Heart right ventricle (tissue), 16 donors: ENCODE measurements at regions not wholly inside any gene's neighbourhood (a gene's known extent, or its start where the extent isn't known, plus 50 kb on each side); places are given as distances from the start of the nearest gene placed in this dataset.
A peak's percentile ranks its signal among the peaks of the same experiment; 100 is the strongest.

Experiments
- ATAC-seq, 8 donors: fragments of 200-7000 bp; cut with Tn5 transposase; one replicate each; pipeline ENCODE4 v1.9.1; 2020; ENCODE audit warnings: mild to moderate bottlenecking in 8 of 8, moderate library complexity in 8 of 8, moderate number of reproducible peaks in 1 of 8
- DNase-seq, 2 donors: peaks; one replicate each; pipeline ENCODE4 v3.0.0-alpha.2; 2020
- H3K27ac ChIP-seq, 10 donors: fragments of 200-600 bp; sonication (generic) in 2 of 10; one replicate each; pipeline versions ENCODE4 v1.5.0 to v1.8.0; 2020 to 2022; ENCODE audit warnings: mild to moderate bottlenecking in 3 of 10
- H3K27me3 ChIP-seq, 7 donors: fragments of 200-600 bp; one replicate each; pipeline ENCODE4 v1.8.0; 2021 to 2022; ENCODE audit warnings: mild to moderate bottlenecking in 2 of 7
- H3K36me3 ChIP-seq, 9 donors: fragments of 200-600 bp; sonication (generic) in 1 of 9; one replicate each; pipeline versions ENCODE4 v1.5.0 to v1.8.0; 2020 to 2022; ENCODE audit warnings: mild to moderate bottlenecking in 2 of 9
- H3K4me1 ChIP-seq, 9 donors: fragments of 200-600 bp; sonication (generic) in 1 of 9; one replicate each; pipeline versions ENCODE4 v1.5.0 to v1.8.0; 2020 to 2022; ENCODE audit warnings: mild to moderate bottlenecking in 4 of 9
- H3K4me3 ChIP-seq, 10 donors: fragments of 200-600 bp; sonication (generic) in 2 of 10; one replicate each; pipeline versions ENCODE4 v1.5.0 to v1.8.0; 2020 to 2022; ENCODE audit warnings: mild to moderate bottlenecking in 7 of 10, moderate library complexity in 2 of 10
- H3K9me3 ChIP-seq, 11 donors: fragments of 200-600 bp in 10 of 11; sonication (generic) in 2 of 11; one replicate each; pipeline versions ENCODE4 v1.5.0 to v1.8.0; 2013 to 2022; ENCODE audit warnings: mild to moderate bottlenecking in 2 of 11, control low read depth in 1 of 11, moderate library complexity in 1 of 11
- WGBS, 2 donors: extraction: QIAGEN DNeasy Blood & Tissue Kit; methylation state at CpG; one replicate each; pipeline ENCODE4 v1.1.7; 2013; ENCODE audit warnings: inconsistent platforms in 1 of 2; 5-methylcytosine and 5-hydroxymethylcytosine counted together
- intact Hi-C, 10 donors: fragments of 100-400 bp; cut with DNase I; formaldehyde crosslinking; loops; one replicate each; pipeline versions ENCODE4 v1.11.1 to v1.14.2; 2022
- TF ChIP-seq, protein P1 (sequence below), 9 donors: fragments of 200-600 bp; sonication (generic) in 2 of 9; IDR thresholded peaks; one replicate each; pipeline versions ENCODE4 v1.5.0 to v1.8.0; 2021 to 2022; ENCODE audit warnings: antibody characterized with exemption in 9 of 9, mild to moderate bottlenecking in 5 of 9, moderate library complexity in 1 of 9
- donor health status: Arrhythmogenic right ventricular cardiomyopathy.
- donor health status: ischemic (EF 13 %, LVEDD 7.1; RV severe dilation, severe dysfunction).
- donor health status: healthy with polysubstance abuse.
- donor health status: DM: no; HTN: yes; CAD: no.
- donor health status: DM: no; HTN: no; CAD: no.
- donor health status: ischemic (EF 25% LVEDD 6.9; RV normal size, moderate dysfunction).
- donor health status: ischemic (EF 25% LVEDD 5.7; RV mildly dilated, moderate dysfunction).
- donor health status: healthy.
- donor health status: DM: yes; HTN: yes; CAD: no.
- donor health status: Ischemic cardiomyopathy.
- donor health status: ischemic (EF 35%, LVEDD 5.7; RV mildly dilated, moderate dysfunction).
- donor health status: nonischemic (EF 11% LVEDD 7.7; RV severe dilation, severe dysfunction).
- donor health status: DM: yes; HTN: yes; CAD: no.
- donor health status: PGD.
- donor health status: ischemic (EF 29% LVEDD 5.4; RV normal size, mild dysfunction).
- donor health status: nonischemic (EF 23%, LVEDD 6.1; RV moderate dilation, normal function).

DNA sequence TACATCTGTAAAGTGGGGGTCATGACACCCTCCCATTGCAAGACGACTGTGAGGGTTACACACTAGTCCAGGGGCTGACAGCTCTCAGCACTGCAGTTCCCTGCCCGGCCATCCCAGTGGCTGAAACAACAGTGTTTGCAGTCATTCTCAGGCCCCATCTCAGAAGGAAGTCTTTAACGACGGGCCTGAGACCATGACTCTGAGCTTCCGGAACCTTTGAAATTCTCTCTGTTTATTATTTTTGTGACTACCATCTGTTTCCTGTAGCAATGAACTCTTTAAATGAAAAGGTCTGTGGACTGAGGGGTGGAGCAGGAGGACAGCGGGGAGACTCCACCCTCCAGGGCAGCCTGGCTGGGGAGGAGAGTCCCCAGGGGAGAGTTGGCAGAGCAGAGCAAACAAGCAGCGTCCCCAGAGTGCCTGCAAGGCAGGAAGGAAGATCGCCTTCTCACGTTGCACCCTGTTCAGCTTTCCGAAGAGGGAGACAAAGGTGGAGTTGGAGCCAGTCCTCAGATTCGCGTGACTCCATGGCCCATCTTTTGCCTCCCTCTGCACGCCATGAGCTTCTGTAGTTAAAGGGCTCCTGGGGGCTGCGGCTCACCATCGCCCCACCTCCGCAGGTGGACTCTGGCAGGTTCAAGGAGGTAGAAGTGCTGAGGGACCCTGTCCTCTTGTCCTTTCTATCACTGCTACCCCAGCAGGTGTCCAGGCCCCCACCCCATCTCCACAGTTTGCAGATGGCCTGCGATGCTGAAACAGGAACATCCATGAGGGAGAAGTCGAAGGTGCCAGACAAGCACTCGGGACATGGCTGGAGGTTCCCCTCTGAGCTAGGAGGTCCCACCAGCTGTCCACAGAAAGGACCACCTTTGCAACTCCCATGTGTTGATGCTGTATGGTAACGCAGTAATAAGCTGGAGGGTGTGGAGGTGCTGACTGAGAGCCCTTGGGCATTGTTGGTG is 525.8 kb upstream of the PROK2 start:
- DNase-seq (peak; percentile 26 to 43), ATAC-seq (peak; percentile 76 to 90 (median 82))
- Histone ChIP-seq H3K4me1 (peaks cover 0 to 23% (median 21%) of the 10 kb centered on the region in 9 donors), H3K4me3 (no peak overlapping the region), H3K27me3 (no peaks in the 10 kb centered on the region), H3K36me3 (no peaks in the 10 kb centered on the region), H3K27ac (peak overlapping the region in 5 of 10 donors; percentile 3 to 71 (median 23)), H3K9me3 (no peaks in the 10 kb centered on the region)
- intact Hi-C loops: loop anchor here in 1 of 10 donors (10.0 kb wide), 1 partner anchor 134 kb away; the partner anchor contains the start of gene RYBP
- TF ChIP-seq, protein P1, sequence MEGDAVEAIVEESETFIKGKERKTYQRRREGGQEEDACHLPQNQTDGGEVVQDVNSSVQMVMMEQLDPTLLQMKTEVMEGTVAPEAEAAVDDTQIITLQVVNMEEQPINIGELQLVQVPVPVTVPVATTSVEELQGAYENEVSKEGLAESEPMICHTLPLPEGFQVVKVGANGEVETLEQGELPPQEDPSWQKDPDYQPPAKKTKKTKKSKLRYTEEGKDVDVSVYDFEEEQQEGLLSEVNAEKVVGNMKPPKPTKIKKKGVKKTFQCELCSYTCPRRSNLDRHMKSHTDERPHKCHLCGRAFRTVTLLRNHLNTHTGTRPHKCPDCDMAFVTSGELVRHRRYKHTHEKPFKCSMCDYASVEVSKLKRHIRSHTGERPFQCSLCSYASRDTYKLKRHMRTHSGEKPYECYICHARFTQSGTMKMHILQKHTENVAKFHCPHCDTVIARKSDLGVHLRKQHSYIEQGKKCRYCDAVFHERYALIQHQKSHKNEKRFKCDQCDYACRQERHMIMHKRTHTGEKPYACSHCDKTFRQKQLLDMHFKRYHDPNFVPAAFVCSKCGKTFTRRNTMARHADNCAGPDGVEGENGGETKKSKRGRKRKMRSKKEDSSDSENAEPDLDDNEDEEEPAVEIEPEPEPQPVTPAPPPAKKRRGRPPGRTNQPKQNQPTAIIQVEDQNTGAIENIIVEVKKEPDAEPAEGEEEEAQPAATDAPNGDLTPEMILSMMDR (IDR thresholded peaks at IDR 0.05): no peak
- 48 to 63% methylated on average over 20 of the region's 20 CpGs for WGBS, 2 donors

DNA sequence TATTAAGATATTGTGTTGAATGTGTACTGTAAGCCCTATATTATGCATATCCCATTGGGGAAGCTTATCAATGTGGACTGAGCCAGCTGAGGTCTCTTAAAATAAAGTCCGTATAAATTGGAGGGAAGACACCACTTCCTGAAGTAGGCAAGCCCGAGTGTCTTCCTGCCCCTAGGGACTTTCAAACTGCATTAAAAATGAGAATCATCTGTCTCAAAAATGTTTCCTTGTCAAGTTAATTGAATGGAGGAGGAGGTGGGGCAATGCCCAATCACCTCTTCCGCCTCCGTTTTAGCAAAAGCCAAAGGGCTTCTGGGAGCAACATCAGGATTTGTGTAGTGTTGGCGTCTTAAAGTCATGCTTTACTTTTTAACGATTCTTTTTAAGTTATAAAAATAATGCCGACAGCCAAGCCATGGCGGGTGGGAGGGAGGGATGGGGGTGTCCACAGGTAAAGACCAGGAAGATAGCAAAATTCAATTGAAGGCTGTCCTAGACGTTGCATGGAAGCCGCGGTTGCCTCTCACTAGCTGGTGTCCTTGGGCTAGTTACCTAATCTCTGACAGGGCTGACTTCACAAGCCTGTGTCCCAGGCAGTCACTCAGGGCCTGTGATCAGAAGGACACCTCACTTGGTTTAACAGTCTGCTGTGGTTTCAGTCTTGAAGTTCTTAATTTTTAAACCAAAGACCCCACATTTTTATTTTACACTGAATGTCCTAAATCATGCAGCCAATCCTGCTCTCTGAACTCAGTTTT is 524.9 kb upstream of the PROK2 start:
- H3K27ac ChIP-seq: peak overlapping the region in 5 of 10 donors; percentile 3 to 71 (median 23)
- intact Hi-C loops: loop anchor here in 2 of 10 donors (10.0 kb wide), 1 partner anchor 135 kb away; the partner anchor contains the start of gene RYBP (in 2 of the 2)

DNA sequence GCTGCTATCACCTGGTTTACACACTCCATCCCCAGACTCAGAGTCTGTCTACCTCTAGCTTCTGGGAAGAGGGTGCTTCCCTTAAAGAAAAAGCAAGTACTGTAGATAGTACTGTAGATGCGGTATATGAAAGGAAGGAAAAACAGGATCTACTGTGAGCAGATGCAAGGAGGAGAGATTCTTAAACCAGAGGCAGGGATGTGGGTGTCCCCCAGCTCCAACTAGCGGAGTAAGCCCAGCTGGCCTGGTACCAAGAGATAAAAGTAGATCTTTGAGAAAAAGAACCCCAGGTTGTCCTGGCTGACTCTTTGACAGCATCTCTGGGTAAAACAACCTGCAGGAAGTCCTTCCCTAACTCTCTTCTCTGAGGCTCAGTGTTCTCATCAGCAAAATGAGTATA is 523.7 kb upstream of the PROK2 start:
- Histone ChIP-seq H3K9me3 (no peaks in the 10 kb centered on the region), H3K27ac (no peak overlapping the region), H3K36me3 (no peaks in the 10 kb centered on the region), H3K27me3 (no peaks in the 10 kb centered on the region), H3K4me1 (peaks cover 2 to 33% (median 29%) of the 10 kb centered on the region in 9 donors), H3K4me3 (no peak overlapping the region)
- TF ChIP-seq, protein P1 (IDR thresholded peaks at IDR 0.05): no peak
- 88 to 89% methylated on average over 2 of the region's 2 CpGs for whole genome bisulfite sequencing, 2 donors
- no peak for DNase-seq
- intact Hi-C loops: loop anchor here in 1 of 10 donors (10.0 kb wide), 1 partner anchor 136 kb away; the partner anchor contains the start of gene RYBP
- no peak for ATAC-seq

More for the DNA sequence above, 524.9 kb upstream of the PROK2 start:
- ATAC-seq: no peak
- no peak overlapping the region for H3K4me3 ChIP-seq
- H3K9me3 ChIP-seq: no peaks in the 10 kb centered on the region
- no peak for DNase-seq
- H3K36me3 ChIP-seq: no peaks in the 10 kb centered on the region
- H3K27me3 ChIP-seq: no peaks in the 10 kb centered on the region
- TF ChIP-seq, protein P1 (IDR thresholded peaks at IDR 0.05): no peak
- WGBS, 2 donors: 72 to 79% methylated on average over 11 of the region's 11 CpGs
- peaks cover 0 to 23% (median 21%) of the 10 kb centered on the region in 9 donors for H3K4me1 ChIP-seq
